Urinary bladder (tissue), 3 donors: ENCODE measurements at regions not wholly inside any gene's neighbourhood (a gene's known extent, or its start where the extent isn't known, plus 50 kb on each side); places are given as distances from the start of the nearest gene placed in this dataset.

Experiments
- DNase-seq: peaks from one replicate; pipeline ENCODE4 v3.0.0-alpha.2; 2015; ENCODE audit errors: extremely low spot score
- H3K27ac ChIP-seq: one replicate; pipeline ENCODE4 v1.5.1; 2013; ENCODE audit warnings: low read depth, mild to moderate bottlenecking, moderate library complexity
- H3K36me3 ChIP-seq: one replicate; pipeline ENCODE4 v1.6.1; 2013; ENCODE audit warnings: mild to moderate bottlenecking, moderate library complexity; ENCODE audit not compliant: insufficient read depth
- H3K4me1 ChIP-seq: one replicate; pipeline ENCODE4 v1.6.1; 2013; ENCODE audit warnings: mild to moderate bottlenecking, moderate library complexity; ENCODE audit not compliant: insufficient read depth
- H3K4me3 ChIP-seq: one replicate; pipeline ENCODE4 v1.5.1; 2013; ENCODE audit warnings: low read depth, low read length
- WGBS: extraction: QIAGEN DNeasy Blood & Tissue Kit; methylation state at CpG from one replicate; pipeline ENCODE4 v1.1.7; 2013; 5-methylcytosine and 5-hydroxymethylcytosine counted together
- donor health status: healthy with polysubstance abuse.
- donor health status: healthy.

DNA sequence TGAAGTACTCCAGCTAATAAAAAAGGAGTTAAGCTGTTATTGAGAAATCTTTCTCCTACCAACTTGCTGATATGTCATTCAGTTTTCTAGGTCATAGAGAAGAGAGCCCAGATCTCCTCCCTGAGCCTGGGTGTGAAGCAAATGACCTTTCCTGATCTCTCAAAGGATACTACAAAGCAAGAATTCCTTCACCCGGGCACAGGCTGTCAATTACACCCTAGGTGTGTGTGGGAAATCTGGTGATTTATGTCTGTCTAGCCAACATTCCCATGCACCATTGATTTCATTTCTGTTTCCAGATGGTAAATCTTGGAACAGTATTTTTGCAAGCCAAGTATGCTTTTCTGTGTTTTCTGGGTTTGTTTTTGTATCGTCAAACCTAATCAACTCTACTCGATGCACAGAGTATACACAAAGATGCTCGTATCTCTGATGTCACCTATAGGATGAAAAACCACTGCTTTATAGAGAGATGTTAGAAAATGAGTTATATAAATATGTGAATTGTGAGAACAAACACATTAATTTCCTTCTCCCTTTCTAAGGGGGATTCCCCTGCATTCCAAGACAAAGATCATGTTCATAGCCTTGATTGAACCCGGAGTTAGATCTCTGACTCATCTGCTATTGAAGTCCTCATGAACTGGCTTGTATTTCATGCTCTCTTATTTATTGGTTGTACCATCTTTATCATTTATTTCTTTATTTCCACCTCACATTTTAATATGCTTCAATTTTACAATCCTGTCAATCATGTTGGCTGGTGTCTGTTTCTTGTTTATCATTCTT is 1037.4 kb downstream of the NLGN4Y start:
- WGBS = 60% methylated on average over 5 of the region's 5 CpGs
- no peak for DNase-seq
- Histone ChIP-seq H3K36me3 (no peaks in the 10 kb centered on the region), H3K27ac (no peak overlapping the region), H3K4me1 (no peaks in the 10 kb centered on the region), H3K4me3 (no peak overlapping the region)

DNA sequence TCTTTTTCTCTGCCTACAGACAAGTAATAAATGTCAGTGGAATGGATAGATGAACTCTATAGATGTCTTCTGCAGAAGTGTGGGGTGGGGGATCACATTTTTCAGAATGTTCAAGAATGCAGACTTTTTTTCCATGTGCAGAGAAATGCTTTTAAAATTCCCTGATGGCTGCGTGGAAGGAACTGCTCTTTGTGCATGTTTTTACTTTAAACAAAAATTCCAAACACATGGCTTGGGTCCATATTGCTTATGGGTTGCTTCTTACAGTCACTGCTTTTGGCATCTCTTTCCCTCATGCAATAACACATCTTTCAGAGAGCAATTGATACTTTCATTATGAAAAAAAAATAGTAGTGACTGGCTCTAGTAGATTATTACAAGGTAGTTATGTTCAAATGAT is 1053.6 kb downstream of the NLGN4Y start:
- Histone ChIP-seq H3K4me1 (no peaks in the 10 kb centered on the region), H3K27ac (no peak overlapping the region), H3K36me3 (no peaks in the 10 kb centered on the region), H3K4me3 (no peak overlapping the region)
- WGBS = 33% methylated on average over 1 of the region's 1 CpG
- DNase-seq = no peak

DNA sequence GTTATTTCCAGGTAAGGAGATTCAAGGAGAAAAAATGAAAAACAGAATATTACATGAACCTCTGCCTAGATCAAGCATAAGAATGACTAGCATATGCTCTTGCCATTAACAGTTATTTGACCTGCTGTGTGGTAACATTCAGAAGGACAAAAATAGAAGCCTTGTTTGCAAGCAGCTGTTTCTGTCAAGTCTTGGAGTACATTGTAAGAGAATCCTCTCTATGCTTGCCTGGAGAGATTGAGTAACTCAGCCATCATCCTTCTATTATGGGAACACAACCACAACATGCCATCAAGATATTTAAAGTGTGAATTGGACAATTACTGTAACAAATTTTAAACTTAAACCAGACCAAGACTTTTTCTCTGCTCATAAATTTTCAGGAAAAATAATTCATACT is 1054.4 kb downstream of the NLGN4Y start:
- Histone ChIP-seq H3K4me1 (no peaks in the 10 kb centered on the region), H3K27ac (no peak overlapping the region), H3K4me3 (no peak overlapping the region), H3K36me3 (no peaks in the 10 kb centered on the region)
- no peak for DNase-seq

DNA sequence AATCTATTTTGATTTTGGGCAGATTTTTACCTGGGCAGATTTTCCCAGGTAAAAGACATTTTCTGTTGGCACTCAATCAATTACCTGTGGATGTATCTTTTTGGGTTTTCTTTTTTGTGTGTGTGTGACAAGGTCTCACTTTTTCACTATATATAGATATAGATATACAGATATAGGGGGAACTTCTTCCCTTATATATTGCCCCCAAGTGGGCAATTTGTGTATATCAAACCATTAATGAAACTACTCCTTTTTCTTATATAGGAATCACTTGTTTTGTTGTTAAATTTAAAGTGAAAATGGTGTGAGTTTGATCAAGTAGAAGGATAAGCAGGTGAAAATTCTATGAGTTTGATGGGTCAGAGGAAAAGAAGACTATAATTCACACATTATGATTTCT is 1054.9 kb downstream of the NLGN4Y start:
- no peaks in the 10 kb centered on the region for H3K4me1 ChIP-seq
- no peaks in the 10 kb centered on the region for H3K36me3 ChIP-seq
- no peak for DNase-seq
- H3K27ac ChIP-seq = no peak overlapping the region
- H3K4me3 ChIP-seq = no peak overlapping the region

DNA sequence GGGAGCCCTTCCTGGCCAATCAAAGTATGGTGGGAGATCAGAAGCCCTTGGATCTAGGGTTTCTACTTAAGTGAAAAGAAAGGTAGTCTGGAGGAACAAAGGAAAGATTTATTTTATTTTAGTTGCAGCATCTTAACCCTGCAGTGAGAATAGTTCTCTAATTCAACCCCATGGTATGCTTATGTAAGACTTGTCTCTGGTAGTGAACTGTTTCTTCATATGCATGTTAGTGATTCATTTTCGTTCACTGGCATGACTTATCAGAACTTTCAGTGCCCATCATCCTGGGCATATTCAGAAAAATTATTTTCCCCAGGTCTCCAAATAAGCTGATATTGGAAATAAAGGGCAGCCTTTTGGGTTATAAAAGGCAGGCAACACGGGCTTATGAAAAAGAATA is 1058.8 kb downstream of the NLGN4Y start:
- Histone ChIP-seq H3K27ac (no peak overlapping the region), H3K4me1 (no peaks in the 10 kb centered on the region), H3K36me3 (no peaks in the 10 kb centered on the region), H3K4me3 (no peak overlapping the region)
- DNase-seq = no peak
- WGBS = 75% methylated on average over 2 of the region's 2 CpGs

DNA sequence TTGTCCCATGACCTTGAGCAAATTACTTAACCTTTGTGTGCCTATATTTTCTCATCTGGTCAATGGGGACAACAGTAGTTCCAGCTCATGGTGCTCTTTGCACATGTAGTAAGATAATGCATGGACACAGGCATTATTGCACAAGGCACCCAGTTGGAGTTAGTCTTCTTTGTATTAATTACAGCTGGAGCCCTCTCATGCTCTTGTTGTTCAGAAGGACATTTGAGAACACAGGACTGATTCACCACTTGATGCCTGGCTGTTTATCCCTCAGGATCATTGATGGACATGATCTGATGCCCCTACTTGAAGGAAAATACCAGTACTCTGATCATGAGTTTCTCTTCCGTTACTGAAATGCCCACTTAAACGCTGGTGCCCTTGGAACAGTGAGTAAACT is 1068.6 kb downstream of the NLGN4Y start:
- Histone ChIP-seq H3K4me1 (no peaks in the 10 kb centered on the region), H3K27ac (no peak overlapping the region), H3K36me3 (no peaks in the 10 kb centered on the region), H3K4me3 (no peak overlapping the region)
- DNase-seq = no peak
- 91% methylated on average over 2 of the region's 2 CpGs for WGBS

DNA sequence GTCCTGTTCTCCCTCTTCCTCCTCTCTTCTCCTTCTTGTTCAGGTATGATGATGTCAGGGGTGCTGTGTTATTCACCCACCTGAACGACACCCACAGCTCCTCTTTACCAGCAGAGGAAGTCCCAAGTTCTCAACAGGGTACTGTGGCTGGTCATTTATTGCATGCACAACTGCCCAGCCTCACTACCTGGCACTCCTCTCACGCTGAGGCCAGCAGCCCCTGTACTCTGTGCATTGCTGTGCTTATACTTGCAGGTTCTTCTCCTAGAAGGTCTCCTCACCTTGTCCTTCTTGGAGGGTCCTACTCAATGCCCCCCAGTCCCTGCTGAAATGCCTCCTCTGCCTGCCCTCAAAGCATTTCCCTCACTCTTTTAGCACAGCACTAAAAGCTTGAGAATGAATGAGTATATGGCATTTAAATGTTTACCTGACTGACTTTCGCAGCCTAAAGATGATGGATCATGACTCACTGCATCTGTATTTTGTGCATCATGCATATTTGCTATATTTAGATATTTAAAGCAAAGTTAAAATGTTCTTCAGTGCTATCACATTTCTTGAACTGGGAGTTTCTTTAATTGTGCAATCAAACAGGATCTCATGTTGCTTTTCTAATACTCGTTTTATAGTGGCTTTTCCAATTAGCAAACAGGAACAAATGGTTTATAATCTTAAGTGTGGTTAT is 1069.3 kb downstream of the NLGN4Y start:
- no peaks in the 10 kb centered on the region for H3K4me1 ChIP-seq
- WGBS = 55% methylated on average over 4 of the region's 4 CpGs
- H3K4me3 ChIP-seq = no peak overlapping the region
- H3K36me3 ChIP-seq = no peaks in the 10 kb centered on the region
- DNase-seq = no peak
- H3K27ac ChIP-seq = no peak overlapping the region

DNA sequence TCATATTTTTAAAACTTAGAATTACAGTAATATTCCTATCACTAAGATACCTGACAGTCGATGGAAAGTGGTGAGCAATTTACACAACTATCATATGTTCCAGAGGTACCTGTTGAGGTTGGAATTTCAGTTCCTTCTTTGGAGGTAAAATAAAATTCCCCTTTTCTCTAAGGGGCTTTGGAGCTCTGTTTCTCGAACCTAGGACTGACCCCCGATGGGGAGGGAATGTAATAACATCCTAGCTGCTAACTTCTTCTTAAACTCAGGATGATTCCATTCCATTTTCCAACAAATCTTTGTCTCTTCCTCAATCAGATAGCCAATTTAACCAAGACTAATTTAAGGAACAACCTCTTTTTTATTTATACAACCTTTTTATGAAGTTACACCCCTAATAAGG is 1069.8 kb downstream of the NLGN4Y start:
- Histone ChIP-seq H3K36me3 (no peaks in the 10 kb centered on the region), H3K27ac (no peak overlapping the region), H3K4me3 (no peak overlapping the region), H3K4me1 (no peaks in the 10 kb centered on the region)
- 62% methylated on average over 3 of the region's 3 CpGs for WGBS
- DNase-seq = no peak

DNA sequence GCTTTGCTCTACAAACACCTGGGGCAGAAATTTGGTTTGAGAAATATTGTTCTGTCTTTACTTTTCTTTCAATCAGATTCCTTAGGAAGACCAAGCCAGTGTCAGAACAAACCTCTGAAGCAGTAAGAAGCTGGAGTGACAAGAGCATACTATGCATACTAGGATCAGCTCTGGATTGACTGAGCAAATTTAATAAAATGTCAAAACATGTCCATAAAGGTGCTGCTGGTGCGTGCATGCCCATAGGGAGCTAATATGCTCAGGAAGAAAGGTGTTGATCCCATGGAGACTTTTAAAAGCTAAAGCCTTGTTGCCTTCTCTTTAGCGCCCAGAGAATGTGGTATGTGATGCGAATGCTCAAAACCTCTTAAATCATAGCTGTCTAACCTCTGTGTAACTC is 1076.2 kb downstream of the NLGN4Y start:
- 88% methylated on average over 3 of the region's 3 CpGs for WGBS
- DNase-seq = no peak

DNA sequence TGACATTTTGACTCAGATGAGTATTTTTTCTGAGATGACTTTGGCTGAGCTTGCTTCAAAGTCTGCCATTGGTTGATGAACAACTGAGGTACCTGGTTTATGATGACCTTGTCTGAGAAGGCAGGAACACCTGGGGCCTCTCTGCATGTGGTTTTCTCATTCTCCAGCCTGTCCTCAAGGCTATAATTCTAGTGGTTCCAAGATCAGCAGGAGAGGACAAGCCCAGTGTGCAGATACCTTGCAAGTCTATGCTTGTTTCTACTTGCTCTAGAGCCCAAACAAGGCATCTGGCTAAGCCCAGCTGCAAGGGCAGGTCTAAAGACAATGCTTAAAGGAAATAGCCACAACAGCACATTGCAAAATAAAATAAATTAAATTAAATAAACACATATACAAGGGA is 1100.0 kb downstream of the NLGN4Y start:
- Histone ChIP-seq H3K4me1 (no peaks in the 10 kb centered on the region), H3K27ac (no peak overlapping the region), H3K36me3 (no peaks in the 10 kb centered on the region), H3K4me3 (no peak overlapping the region)
- no peak for DNase-seq

More for the DNA sequence above, 1076.2 kb downstream of the NLGN4Y start:
- Histone ChIP-seq H3K27ac (no peak overlapping the region), H3K4me3 (no peak overlapping the region), H3K36me3 (no peaks in the 10 kb centered on the region), H3K4me1 (no peaks in the 10 kb centered on the region)

DNA sequence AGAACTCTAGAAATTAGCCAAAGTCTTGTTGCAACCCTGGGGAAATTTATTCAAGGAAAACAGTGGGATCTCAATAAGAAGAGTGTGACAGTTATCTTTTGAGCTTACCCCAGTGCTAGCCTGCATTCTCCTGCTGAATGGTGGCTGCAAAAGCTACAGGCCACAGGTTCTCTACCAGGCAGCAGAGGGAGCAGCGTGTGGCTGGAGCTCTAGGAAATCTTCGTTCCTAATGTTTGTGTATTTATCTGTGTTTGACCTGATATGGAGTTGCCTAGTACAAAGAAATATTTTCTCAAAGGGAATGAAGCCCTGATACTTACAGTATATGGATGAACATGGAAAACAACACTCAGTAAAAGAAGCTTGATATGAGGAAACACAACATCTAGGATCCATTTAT is 1100.6 kb downstream of the NLGN4Y start:
- Histone ChIP-seq H3K36me3 (no peaks in the 10 kb centered on the region), H3K4me3 (no peak overlapping the region), H3K4me1 (no peaks in the 10 kb centered on the region), H3K27ac (no peak overlapping the region)
- 21% methylated on average over 2 of the region's 2 CpGs for WGBS
- DNase-seq = no peak

DNA sequence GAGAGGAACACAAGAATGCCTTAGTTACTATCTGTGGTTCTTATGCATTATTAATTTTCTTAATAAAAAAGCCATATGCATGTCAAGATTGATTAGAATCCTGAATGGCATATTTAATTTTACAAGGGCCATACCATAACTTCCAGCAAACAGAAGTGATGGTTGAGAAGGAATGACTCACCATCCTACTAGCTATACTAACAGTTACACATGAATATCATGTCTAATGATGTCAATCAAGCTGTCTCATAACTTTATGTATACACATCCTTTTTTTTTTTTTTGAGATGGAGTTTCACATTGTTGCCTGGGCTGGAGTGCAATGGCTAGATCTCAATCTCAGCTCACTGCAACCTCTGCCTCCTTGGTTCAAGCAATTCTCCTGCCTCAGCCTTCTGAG is 1123.9 kb downstream of the NLGN4Y start:
- Histone ChIP-seq H3K4me3 (no peak overlapping the region), H3K4me1 (no peaks in the 10 kb centered on the region), H3K27ac (no peak overlapping the region), H3K36me3 (no peaks in the 10 kb centered on the region)
- no peak for DNase-seq

DNA sequence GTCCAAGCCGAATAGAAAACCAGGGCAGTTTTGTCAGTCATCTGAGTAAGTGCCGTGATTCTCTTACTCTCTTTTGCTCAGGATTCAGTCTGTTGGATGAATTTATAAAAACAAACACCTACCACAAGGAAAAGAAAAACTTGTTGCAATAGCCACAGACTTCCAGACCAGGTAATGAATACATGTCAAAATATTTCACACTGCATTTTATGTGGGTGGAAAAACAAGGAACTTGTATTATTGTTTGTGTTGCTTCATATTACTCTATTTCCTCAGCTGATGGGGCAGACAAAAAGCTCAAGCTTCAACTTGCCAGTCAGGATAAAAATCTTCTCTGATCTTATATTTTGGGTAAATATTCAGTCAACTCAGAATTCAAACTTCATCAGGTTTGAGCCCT is 1125.7 kb downstream of the NLGN4Y start:
- Histone ChIP-seq H3K27ac (no peak overlapping the region), H3K36me3 (no peaks in the 10 kb centered on the region), H3K4me3 (no peak overlapping the region), H3K4me1 (no peaks in the 10 kb centered on the region)
- WGBS = 70% methylated on average over 2 of the region's 2 CpGs
- DNase-seq = no peak

DNA sequence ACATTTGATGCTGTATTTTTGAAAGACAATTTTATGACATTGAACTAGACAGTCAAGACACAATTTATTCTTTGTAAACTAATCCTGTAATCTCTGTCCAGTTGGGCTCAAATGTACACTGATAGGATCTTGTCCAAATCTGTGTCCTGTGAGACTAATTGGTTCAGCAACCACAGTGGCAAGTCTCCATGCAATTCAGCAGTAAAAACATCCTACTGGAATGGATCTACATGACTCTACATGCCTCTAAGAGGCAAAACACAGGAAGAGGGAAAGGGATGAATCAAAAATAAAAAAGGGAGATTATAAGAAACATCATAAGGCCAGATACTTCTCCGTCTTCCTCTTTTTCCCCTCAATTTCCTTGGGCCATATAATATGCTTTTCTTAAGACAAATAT is 1164.2 kb downstream of the NLGN4Y start:
- no peak for DNase-seq
- H3K4me1 ChIP-seq = no peaks in the 10 kb centered on the region
- no peaks in the 10 kb centered on the region for H3K36me3 ChIP-seq
- no peak overlapping the region for H3K4me3 ChIP-seq
- 47% methylated on average over 1 of the region's 1 CpG for WGBS
- no peak overlapping the region for H3K27ac ChIP-seq
